Cardiac fibroblast (primary cell): ENCODE measurements at regions not wholly inside any gene's neighbourhood (a gene's known extent, or its start where the extent isn't known, plus 50 kb on each side); places are given as distances from the start of the nearest gene placed in this dataset.

ENCODE experiments used
- DNase-seq, 2 donors: peaks; one replicate each; pipeline versions ENCODE4 v3.0.0 to v3.0.0-alpha.2; 2010; ENCODE audit warnings: low read depth in 2 of 2
- H3K4me3 ChIP-seq, 2 donors: replicated peaks in 1 of 2; 1 replicate in 1 of 2; 2 replicates in 1 of 2; pipeline ENCODE4 v1.5.1; 2011; ENCODE audit warnings: low read depth in 2 of 2, low read length in 2 of 2, mild to moderate bottlenecking in 2 of 2, moderate library complexity in 1 of 2
- CTCF ChIP-seq: IDR thresholded peaks from one replicate; pipeline ENCODE4 v1.5.1; 2011; ENCODE audit warnings: low read depth, mild to moderate bottlenecking, low read length, inconsistent platforms

DNA sequence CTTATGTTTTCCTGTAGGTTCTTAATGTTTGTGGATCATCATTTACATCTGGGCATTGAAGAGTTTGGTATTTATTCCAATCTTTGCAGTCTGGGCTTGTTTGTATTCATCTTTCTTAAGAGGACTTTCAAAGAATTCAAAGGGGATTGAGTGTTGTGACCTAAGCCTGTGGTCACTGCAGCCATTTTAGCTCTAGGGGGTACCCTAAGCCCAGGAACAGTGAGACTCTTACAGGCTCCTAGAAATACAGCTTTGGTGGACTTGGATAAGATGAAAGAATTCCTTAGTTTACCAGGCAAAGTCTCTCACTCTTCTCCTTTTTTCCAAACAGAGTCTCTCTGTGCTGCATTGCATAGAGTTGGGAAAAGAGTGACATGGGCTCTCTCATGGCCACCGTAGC lies 2539.0 kb upstream of the PCDH20 start:
- DNase-seq = no peak
- no peak for TF ChIP-seq CTCF
- no peak overlapping the region for H3K4me3 ChIP-seq

GRCh38 chr13:63948045-63948444 lies 2532.4 kb upstream of the PCDH20 start:
- no peak for TF ChIP-seq CTCF
- H3K4me3 ChIP-seq = no peak overlapping the region
- peak in 1 of 2 donors; percentile 29 for DNase-seq

GRCh38 chr13:63944911-63945310 lies 2529.3 kb upstream of the PCDH20 start:
- H3K4me3 ChIP-seq = no peak overlapping the region
- no peak for DNase-seq
- TF ChIP-seq CTCF = no peak

GRCh38 chr13:63942372-63942771 lies 2526.7 kb upstream of the PCDH20 start:
- TF ChIP-seq CTCF = no peak
- peak; percentile 2 to 36 for DNase-seq
- no peak overlapping the region for H3K4me3 ChIP-seq

GRCh38 chr13:63938851-63939250 lies 2523.2 kb upstream of the PCDH20 start:
- TF ChIP-seq CTCF = no peak

GRCh38 chr13:63910511-63910910 lies 2494.9 kb upstream of the PCDH20 start:
- no peak for TF ChIP-seq CTCF
- DNase-seq = peak; percentile 19 to 22
- H3K4me3 ChIP-seq = no peak overlapping the region

More at GRCh38 chr13:63938851-63939250, 2523.2 kb upstream of the PCDH20 start:
- DNase-seq = peak; percentile 1 to 55
- H3K4me3 ChIP-seq = no peak overlapping the region

DNA sequence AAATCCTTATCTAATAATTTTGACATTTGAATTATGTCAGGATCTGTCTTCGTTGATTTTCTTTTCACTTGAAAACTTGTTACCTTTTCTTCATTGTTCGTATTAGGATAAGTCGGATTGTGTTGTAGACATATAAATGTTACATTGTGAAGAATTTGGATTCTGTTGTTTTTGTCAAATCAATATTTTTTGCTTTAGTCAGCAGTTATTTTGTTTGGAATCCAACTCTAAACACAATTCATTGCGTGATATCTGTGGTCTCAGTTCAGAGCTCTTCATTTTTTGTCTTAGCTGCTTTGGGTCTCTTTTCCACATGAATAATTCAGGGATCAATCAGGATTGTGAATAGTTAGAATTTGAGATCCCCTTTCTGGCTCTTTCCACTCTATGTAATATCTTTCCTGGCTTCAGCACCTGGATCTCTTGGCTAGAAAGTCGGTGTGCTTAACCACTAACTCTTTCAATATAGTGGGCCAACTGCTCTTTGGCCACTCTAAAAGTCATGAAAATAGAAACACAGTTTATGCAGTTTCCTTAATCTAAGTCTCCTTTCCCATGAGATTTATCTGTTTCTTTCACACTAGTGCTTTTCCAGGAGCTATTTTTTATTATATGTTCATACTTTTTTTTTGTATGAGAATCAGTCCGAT lies 2494.2 kb upstream of the PCDH20 start:
- TF ChIP-seq CTCF = no peak
- H3K4me3 ChIP-seq = no peak overlapping the region
- no peak for DNase-seq
